Embryonic facial prominence (tissue), 1 donor: ENCODE measurements at regions not wholly inside any gene's neighbourhood (a gene's known extent, or its start where the extent isn't known, plus 50 kb on each side); places are given as distances from the start of the nearest gene placed in this dataset.
"Not testable (repeated sequence)": the region's sequence is repeated elsewhere in the genome, so short reads cannot be mapped to it uniquely, and the experiment has no call there.

ENCODE experiments used
- DNase-seq: peaks from one replicate; pipeline ENCODE4 v3.0.0-alpha.2; 2016; ENCODE audit errors: extremely low spot score

- no peak for DNase-seq
Observed at GRCh38 chrX:22534643-22535042, 261.9 kb downstream of the CBLL2 start.

- no peak for DNase-seq
Observed at GRCh38 chrX:22536746-22537304, 264.1 kb downstream of the CBLL2 start.

GRCh38 chrX:22538580-22538979 lies 265.9 kb downstream of the CBLL2 start:
- no peak for DNase-seq

- DNase-seq, result no peak
Observed at GRCh38 chrX:22541926-22542325, 269.2 kb downstream of the CBLL2 start.

GRCh38 chrX:22542641-22543040 lies 269.9 kb downstream of the CBLL2 start:
- no peak for DNase-seq

GRCh38 chrX:22559506-22559905 lies 286.8 kb downstream of the CBLL2 start:
- DNase-seq, result no peak

GRCh38 chrX:22575161-22575845 lies 302.6 kb downstream of the CBLL2 start:
- no peak for DNase-seq

GRCh38 chrX:22577181-22577580 lies 304.5 kb downstream of the CBLL2 start:
- DNase-seq, result no peak

GRCh38 chrX:22585831-22586230 lies 313.1 kb downstream of the CBLL2 start:
- no peak for DNase-seq

- DNase-seq, result no peak
Observed at GRCh38 chrX:22589845-22590244, 317.1 kb downstream of the CBLL2 start.

- no peak for DNase-seq
Observed at GRCh38 chrX:22594766-22595165, 322.1 kb downstream of the CBLL2 start.

- DNase-seq, result no peak
Observed at GRCh38 chrX:22603060-22603459, 330.3 kb downstream of the CBLL2 start.

GRCh38 chrX:22609452-22609851 lies 336.7 kb downstream of the CBLL2 start:
- DNase-seq, result not testable (repeated sequence)

- no peak for DNase-seq
Observed at GRCh38 chrX:22616867-22617266, 344.2 kb downstream of the CBLL2 start.

- DNase-seq, result no peak
Observed at GRCh38 chrX:22627576-22627975, 354.9 kb downstream of the CBLL2 start.

- DNase-seq, result no peak
Observed at GRCh38 chrX:22628275-22628674, 355.6 kb downstream of the CBLL2 start.

GRCh38 chrX:22629105-22629725 lies 356.5 kb downstream of the CBLL2 start:
- DNase-seq, result no peak

- DNase-seq, result no peak
Observed at GRCh38 chrX:22634083-22634482, 361.4 kb downstream of the CBLL2 start.

- DNase-seq, result no peak
Observed at GRCh38 chrX:22634751-22635150, 362.0 kb downstream of the CBLL2 start.

GRCh38 chrX:22648281-22648680 lies 351.5 kb upstream of the DDX53 start:
- no peak for DNase-seq

- DNase-seq, result no peak
Observed at GRCh38 chrX:22650691-22651090, 349.1 kb upstream of the DDX53 start.

GRCh38 chrX:22652596-22652995 lies 347.2 kb upstream of the DDX53 start:
- no peak for DNase-seq

- no peak for DNase-seq
Observed at GRCh38 chrX:22660756-22661155, 339.0 kb upstream of the DDX53 start.
